Ishikawa (cell line): ENCODE measurements at regions not wholly inside any gene's neighbourhood (a gene's known extent, or its start where the extent isn't known, plus 50 kb on each side); places are given as distances from the start of the nearest gene placed in this dataset.

Source experiments
- CEBPB ChIP-seq: IDR thresholded peaks from 2 replicates; pipeline ENCODE4 v1.6.1; 2012
- CREB1 ChIP-seq: IDR thresholded peaks from 2 replicates; pipeline ENCODE4 v1.6.1; 2012; ENCODE audit warnings: low read depth
- EGR1 ChIP-seq: IDR thresholded peaks from 2 replicates; pipeline ENCODE4 v1.6.1; 2012
- EP300 ChIP-seq: IDR thresholded peaks from 2 replicates; pipeline ENCODE4 v1.6.1; 2012; ENCODE audit warnings: borderline replicate concordance
- FOXM1 ChIP-seq: IDR thresholded peaks from 2 replicates; pipeline ENCODE4 v1.6.1; 2012; ENCODE audit warnings: low read depth, borderline replicate concordance
- MAX ChIP-seq: IDR thresholded peaks from 2 replicates; pipeline ENCODE4 v1.6.1; 2012
- NFIC ChIP-seq: IDR thresholded peaks from 2 replicates; pipeline ENCODE4 v1.6.1; 2012
- RAD21 ChIP-seq: IDR thresholded peaks from 2 replicates; pipeline ENCODE4 v1.6.1; 2012; ENCODE audit warnings: low read depth
- REST ChIP-seq: IDR thresholded peaks from 2 replicates; pipeline ENCODE4 v1.6.1; 2012; ENCODE audit warnings: low read depth, mild to moderate bottlenecking
- TAF1 ChIP-seq: IDR thresholded peaks from 2 replicates; pipeline ENCODE4 v1.6.1; 2012; ENCODE audit warnings: low read depth, mild to moderate bottlenecking
- TCF12 ChIP-seq: IDR thresholded peaks from 2 replicates; pipeline ENCODE4 v1.6.1; 2012; ENCODE audit warnings: low read depth
- TEAD4 ChIP-seq: IDR thresholded peaks from 2 replicates; pipeline ENCODE4 v1.6.1; 2012
- USF1 ChIP-seq: IDR thresholded peaks from 2 replicates; pipeline ENCODE4 v1.6.1; 2012
- YY1 ChIP-seq: IDR thresholded peaks from 2 replicates; pipeline ENCODE4 v1.6.1; 2012; ENCODE audit warnings: low read depth
- ZBTB7A ChIP-seq: IDR thresholded peaks from 2 replicates; pipeline ENCODE4 v1.6.1; 2012; ENCODE audit warnings: low read depth

DNA sequence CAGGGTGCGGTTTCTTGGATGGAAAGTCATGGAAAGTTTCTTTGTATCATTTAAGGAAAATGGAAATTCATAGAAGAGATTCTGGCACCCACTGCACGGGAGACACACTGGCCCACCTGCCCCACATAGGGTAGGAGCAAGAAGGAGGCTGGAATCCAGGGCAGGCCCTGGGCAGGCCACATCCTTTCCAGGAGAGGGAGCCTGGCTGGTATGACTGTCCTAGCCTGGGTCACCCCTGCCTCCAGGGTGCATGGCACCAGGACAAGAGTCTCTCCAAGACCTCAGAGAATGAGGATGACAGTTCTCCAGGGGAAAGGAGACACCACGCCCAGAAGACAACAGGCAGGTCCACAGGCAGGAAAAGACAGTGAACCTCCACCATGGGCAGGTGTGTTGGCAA is 297.2 kb downstream of the TCERG1L start:
- TF ChIP-seq CEBPB (no peak), RAD21 (no peak), NFIC (no peak), TEAD4 (no peak), REST (no peak), FOXM1 (no peak), TCF12 (no peak), EP300 (no peak), USF1 (no peak), YY1 (no peak), EGR1 (no peak), ZBTB7A (no peak)

- TF ChIP-seq EGR1 (no peak), TEAD4 (no peak), RAD21 (no peak), EP300 (no peak), CEBPB (no peak), FOXM1 (no peak), USF1 (no peak), REST (no peak), TCF12 (no peak), MAX (no peak), NFIC (no peak), ZBTB7A (no peak), TAF1 (no peak), YY1 (no peak), CREB1 (no peak)
Measured at GRCh38 chr10:131015271-131015670, 296.2 kb downstream of the TCERG1L start.

GRCh38 chr10:131016556-131016955 is 295.0 kb downstream of the TCERG1L start:
- TF ChIP-seq TCF12 (no peak), TAF1 (no peak), RAD21 (no peak), REST (no peak), EP300 (no peak), YY1 (no peak), TEAD4 (no peak)

GRCh38 chr10:131017566-131018285 is 293.8 kb downstream of the TCERG1L start:
- TF ChIP-seq NFIC (no peak), CREB1 (no peak)

DNA sequence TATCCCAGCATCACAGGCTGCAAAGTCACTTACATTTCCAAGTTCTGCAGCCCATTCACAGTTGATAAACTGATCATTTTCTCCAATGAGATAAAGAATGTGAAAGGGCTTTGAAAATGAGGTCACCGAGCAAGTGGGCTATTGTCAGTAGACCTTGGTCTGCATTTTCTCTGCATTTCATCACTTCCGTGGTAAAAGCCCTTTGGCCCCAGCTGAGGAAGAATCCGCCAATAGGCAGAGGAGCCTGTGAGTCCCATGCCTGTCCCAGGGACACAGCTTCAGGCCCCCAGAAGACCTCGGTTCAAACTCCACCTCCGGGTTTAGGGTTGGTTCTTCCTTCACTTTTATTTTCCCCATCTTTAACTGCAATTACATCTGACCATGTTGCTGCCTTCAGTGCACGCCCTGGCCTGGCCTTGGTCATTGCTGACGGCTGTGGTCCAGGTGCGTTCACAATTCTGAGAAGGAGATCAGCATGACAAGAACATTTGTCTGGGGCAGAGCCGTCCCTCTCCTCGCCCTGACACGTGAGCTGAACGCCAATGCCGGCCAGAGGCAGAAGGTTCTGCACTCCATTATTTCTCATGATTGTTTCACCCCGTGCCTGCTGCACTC is 292.5 kb downstream of the TCERG1L start:
- TF ChIP-seq EP300, result no peak
- TF ChIP-seq ZBTB7A, result no peak
- TF ChIP-seq USF1, result no peak
- TF ChIP-seq TEAD4, result no peak
- TF ChIP-seq YY1, result no peak
- no peak for TF ChIP-seq NFIC
- no peak for TF ChIP-seq CEBPB
